GM23338 (cell line): ENCODE measurements at regions not wholly inside any gene's neighbourhood (a gene's known extent, or its start where the extent isn't known, plus 50 kb on each side); places are given as distances from the start of the nearest gene placed in this dataset.

ENCODE experiments used
- ATAC-seq: fragments of 200-7000 bp; cut with Tn5 transposase; 3 replicates; pipeline ENCODE4 v1.9.1; 2020
- DNase-seq: peaks from one replicate; pipeline ENCODE4 v3.0.0-alpha.2; 2015; ENCODE audit warnings: low spot score
- H2AFZ ChIP-seq: fragments of 200-600 bp; sonication (generic); 2 replicates; pipeline ENCODE4 v1.8.0; 2016; ENCODE audit warnings: antibody characterized with exemption, mild to moderate bottlenecking, moderate library complexity
- H3F3A ChIP-seq: fragments of 200-600 bp; sonication (generic); replicated peaks from 2 replicates; pipeline ENCODE4 v1.8.0; 2017; ENCODE audit warnings: antibody characterized with exemption, mixed run types, low read depth
- H3K27ac ChIP-seq: fragments of 200-600 bp; sonication (generic); 2 replicates; pipeline ENCODE4 v1.6.1; 2016; ENCODE audit warnings: low read depth
- H3K27me3 ChIP-seq: fragments of 200-600 bp; sonication (generic); 2 replicates; pipeline ENCODE4 v1.8.0; 2016; ENCODE audit warnings: mild to moderate bottlenecking, mixed run types, moderate library complexity; ENCODE audit not compliant: insufficient read depth
- H3K36me3 ChIP-seq: fragments of 200-600 bp; sonication (generic); 2 replicates; pipeline ENCODE4 v1.8.0; 2016; ENCODE audit warnings: mild to moderate bottlenecking; ENCODE audit not compliant: insufficient read depth
- H3K4me1 ChIP-seq: fragments of 200-600 bp; sonication (generic); 2 replicates; pipeline ENCODE4 v1.8.0; 2016; ENCODE audit warnings: mild to moderate bottlenecking, moderate library complexity; ENCODE audit not compliant: insufficient read depth
- H3K4me2 ChIP-seq: fragments of 200-600 bp; sonication (generic); 2 replicates; pipeline ENCODE4 v1.7.1; 2017; ENCODE audit warnings: mixed run types
- H3K4me3 ChIP-seq: fragments of 200-600 bp; sonication (generic); 2 replicates; pipeline ENCODE4 v1.6.1; 2016; ENCODE audit warnings: mixed run types
- H3K79me2 ChIP-seq: fragments of 200-600 bp; sonication (generic); replicated peaks from 2 replicates; pipeline ENCODE4 v1.8.0; 2017; ENCODE audit warnings: mild to moderate bottlenecking; ENCODE audit not compliant: insufficient read depth
- H3K9me2 ChIP-seq: fragments of 200-600 bp; sonication (generic); 2 replicates; pipeline ENCODE4 v1.8.0; 2017; ENCODE audit not compliant: insufficient read depth
- H4K20me1 ChIP-seq: fragments of 200-600 bp; sonication (generic); replicated peaks from 2 replicates; pipeline ENCODE4 v1.8.0; 2017; ENCODE audit warnings: mild to moderate bottlenecking; ENCODE audit not compliant: insufficient read depth
- H3K27ac Mint-ChIP-seq: 2 replicates; pipeline ENCODE4 v1.8.0; 2020; ENCODE audit warnings: inconsistent platforms, mild to moderate bottlenecking, moderate library complexity, mixed read lengths
- H3K27me3 Mint-ChIP-seq: 3 replicates; pipeline ENCODE4 v1.8.0; 2022; ENCODE audit warnings: low read depth, mild to moderate bottlenecking, moderate library complexity, mixed read lengths, inconsistent platforms; ENCODE audit not compliant: insufficient read depth, poor library complexity
- H3K36me3 Mint-ChIP-seq: 3 replicates; pipeline ENCODE4 v1.8.0; 2021; ENCODE audit warnings: low read depth, mild to moderate bottlenecking, inconsistent platforms, moderate library complexity, mixed read lengths
- H3K4me1 Mint-ChIP-seq: 3 replicates; pipeline ENCODE4 v1.8.0; 2020; ENCODE audit warnings: mild to moderate bottlenecking, inconsistent platforms, mixed read lengths
- H3K4me3 Mint-ChIP-seq: 3 replicates; pipeline ENCODE4 v1.8.0; 2021; ENCODE audit warnings: moderate library complexity, mild to moderate bottlenecking, inconsistent platforms, mixed read lengths
- H3K9me3 Mint-ChIP-seq: 3 replicates; pipeline ENCODE4 v1.8.0; 2020; ENCODE audit warnings: moderate library complexity, mild to moderate bottlenecking, inconsistent platforms, mixed read lengths
- CREB1 ChIP-seq: fragments of 250-450 bp; sonication (Bioruptor Pico); IDR thresholded peaks from 2 replicates; pipeline ENCODE4 v1.5.0; 2020; ENCODE audit warnings: low read depth, mild to moderate bottlenecking, moderate library complexity
- CTCF ChIP-seq, 2 experiments: fragments of 200-600 bp in 1 of 2; sonication (generic) in 1 of 2; conservative IDR thresholded peaks; 2 replicates each; pipeline versions ENCODE4 v1.5.1 to v1.6.1; 2016 to 2017; ENCODE audit warnings: antibody characterized with exemption in 2 of 2, low read depth in 2 of 2, mild to moderate bottlenecking in 2 of 2, moderate library complexity in 1 of 2
- ETS1 ChIP-seq: IDR thresholded peaks from 2 replicates; pipeline ENCODE4 v1.6.1; 2016; ENCODE audit warnings: antibody characterized with exemption
- EZH2 ChIP-seq: fragments of 200-600 bp; sonication (generic); IDR thresholded peaks from one replicate; pipeline ENCODE4 v1.8.0; 2017; ENCODE audit warnings: antibody characterized with exemption, mild to moderate bottlenecking, low read depth; ENCODE audit not compliant: unreplicated experiment
- EZH2phosphoT487 ChIP-seq: fragments of 200-600 bp; sonication (generic); IDR thresholded peaks from one replicate; pipeline ENCODE4 v1.8.1; 2018; ENCODE audit warnings: antibody characterized with exemption; ENCODE audit not compliant: unreplicated experiment
- JUNB ChIP-seq: IDR thresholded peaks from one replicate; pipeline ENCODE4 v1.6.1; 2016; ENCODE audit warnings: antibody characterized with exemption; ENCODE audit not compliant: unreplicated experiment
- NANOG ChIP-seq: IDR thresholded peaks from 2 replicates; pipeline ENCODE4 v1.6.1; 2016; ENCODE audit warnings: antibody characterized with exemption, borderline replicate concordance
- POLR2AphosphoS5 ChIP-seq: IDR thresholded peaks from 2 replicates; pipeline ENCODE4 v1.6.1; 2016; ENCODE audit warnings: antibody characterized with exemption, low read depth
- REST ChIP-seq: IDR thresholded peaks from one replicate; pipeline ENCODE4 v1.6.1; 2018; ENCODE audit warnings: antibody characterized with exemption; ENCODE audit not compliant: unreplicated experiment
- STAT1 ChIP-seq: IDR thresholded peaks from one replicate; pipeline ENCODE4 v1.6.1; 2016; ENCODE audit warnings: antibody characterized with exemption; ENCODE audit not compliant: unreplicated experiment
- ZNF114 ChIP-seq: fragments of 250-450 bp; sonication (Bioruptor Pico); IDR thresholded peaks from 2 replicates; pipeline ENCODE4 v1.5.0; 2020; ENCODE audit warnings: mild to moderate bottlenecking, moderate library complexity
- ZNF331 ChIP-seq: fragments of 250-450 bp; sonication (Bioruptor Pico); IDR thresholded peaks from 2 replicates; pipeline ENCODE4 v1.5.0; 2020; ENCODE audit warnings: low read depth, mild to moderate bottlenecking, moderate library complexity

GRCh38 chr11:46188017-46188416, 66.8 kb upstream of the PHF21A start:
- Mint-ChIP-seq H3K27ac (no peak overlapping the region), H3K27me3 (peaks cover 2% of the 10 kb centered on the region), H3K4me1 (no peaks in the 10 kb centered on the region), H3K36me3 (no peaks in the 10 kb centered on the region; the same call in 2 of the 3 replicates), H3K4me3 (no peak overlapping the region), H3K9me3 (peaks cover 7% of the 10 kb centered on the region; the same call in 2 of the 3 replicates)
- H4K20me1 ChIP-seq, result no peaks in the 10 kb centered on the region
- H3K4me3 ChIP-seq, result no peak overlapping the region
- no peaks in the 10 kb centered on the region for H3K27me3 ChIP-seq
- H3F3A ChIP-seq, result no peaks in the 10 kb centered on the region
- ATAC-seq (no peak), DNase-seq (no peak)
- no peaks in the 10 kb centered on the region for H3K36me3 ChIP-seq
- H3K4me1 ChIP-seq, result no peaks in the 10 kb centered on the region
- no peak for TF ChIP-seq STAT1
- TF ChIP-seq EZH2phosphoT487, result no peak
- TF ChIP-seq REST, result no peak
- TF ChIP-seq POLR2AphosphoS5, result no peak
- TF ChIP-seq CTCF (conservative IDR thresholded peaks at IDR 0.05; ENCODE audit: low read depth in 2 of 2), result no peak
- TF ChIP-seq EZH2, result no peak
- TF ChIP-seq ETS1, result no peak
- TF ChIP-seq NANOG, result no peak
- H3K4me2 ChIP-seq, result no peak overlapping the region
- H3K27ac ChIP-seq, result no peak overlapping the region
- no peaks in the 10 kb centered on the region for H3K79me2 ChIP-seq
- H3K9me2 ChIP-seq, result no peaks in the 10 kb centered on the region
- no peak overlapping the region for H2AFZ ChIP-seq

GRCh38 chr11:46183819-46184218, 62.6 kb upstream of the PHF21A start:
- H3K9me2 ChIP-seq, result no peaks in the 10 kb centered on the region
- no peaks in the 10 kb centered on the region for H3K79me2 ChIP-seq
- ATAC-seq, result no peak
- Mint-ChIP-seq H3K4me1 (no peaks in the 10 kb centered on the region), H3K4me3 (no peak overlapping the region), H3K27me3 (peaks cover 6% of the 10 kb centered on the region), H3K36me3 (no peaks in the 10 kb centered on the region; the same call in 2 of the 3 replicates), H3K9me3 (no peaks in the 10 kb centered on the region), H3K27ac (no peak overlapping the region)
- H3K4me2 ChIP-seq, result no peak overlapping the region
- no peak overlapping the region for H3K4me3 ChIP-seq
- DNase-seq, result no peak
- H3K27ac ChIP-seq, result no peak overlapping the region
- no peaks in the 10 kb centered on the region for H4K20me1 ChIP-seq
- H3K4me1 ChIP-seq, result no peaks in the 10 kb centered on the region
- H3F3A ChIP-seq, result no peaks in the 10 kb centered on the region
- H3K36me3 ChIP-seq, result no peaks in the 10 kb centered on the region
- no peaks in the 10 kb centered on the region for H3K27me3 ChIP-seq
- H2AFZ ChIP-seq, result no peak overlapping the region
- TF ChIP-seq NANOG (no peak), ETS1 (no peak), JUNB (no peak), REST (no peak), STAT1 (no peak), EZH2phosphoT487 (no peak), ZNF114 (CRISPR knock-in tag) (no peak), POLR2AphosphoS5 (no peak), ZNF331 (CRISPR knock-in tag) (no peak), CREB1 (CRISPR knock-in tag) (no peak)
